K562 (cell line): ENCODE measurements at regions not wholly inside any gene's neighbourhood (a gene's known extent, or its start where the extent isn't known, plus 50 kb on each side); places are given as distances from the start of the nearest gene placed in this dataset.

Source experiments
- ATAC-seq: fragments of 200-7000 bp; cut with Tn5 transposase; 3 replicates; pipeline ENCODE4 v1.9.1; 2020; ENCODE audit warnings: moderate library complexity
- BruUV-seq: library from RNA; stranded (reverse); fragments of 400-500 nt; replicated peaks from 2 replicates; lab custom pipeline; 2021; lab: Mats Ljungman, UMichigan
- CTCF ChIA-PET: fragments of 300-600 bp; formaldehyde crosslinking; extraction: SDS; loops from one replicate; lab custom pipeline; 2021; ENCODE audit warnings: low intra/inter-chr PET ratio; lab: Yijun Ruan, JAX
- POLR2A ChIA-PET: fragments of 300-600, 350-650 bp; sonication (Branson Sonifier 250); formaldehyde crosslinking; extraction: SDS; loops from one replicate; lab custom pipeline; 2021; ENCODE audit warnings: antibody characterized with exemption, inconsistent platforms; lab: Yijun Ruan, JAX
- DNase-seq, 4 experiments: peaks; one replicate each; pipeline versions ENCODE4 v3.0.0 to v3.0.0-alpha.2; 2011 to 2018; ENCODE audit warnings: low spot score in 3 of 4, mixed read lengths in 3 of 4; ENCODE audit errors: extremely low read depth in 1 of 4
- FAIRE-seq: peaks from 2 replicates; lab custom pipeline; 2011; peaks lifted over from hg19 to GRCh38; lab: Jason Lieb, UNC
- H2AFZ ChIP-seq: 2 replicates; pipeline ENCODE4 v1.6.0; 2011; ENCODE audit warnings: low read depth, low read length, control low read depth, inconsistent platforms
- H3K27ac ChIP-seq: fragments of 200-600 bp; 3 replicates; pipeline ENCODE4 v1.8.0; 2011; ENCODE audit warnings: low read depth, mild to moderate bottlenecking, control low read depth, inconsistent platforms, low read length, moderate library complexity, mixed read lengths; ENCODE audit errors: extremely low read depth
- H3K27me3 ChIP-seq, 2 experiments: fragments of 300-600 bp in 1 of 2; 2 replicates in 1 of 2; 3 replicates in 1 of 2; pipeline versions ENCODE4 v1.6.0 to v1.8.0; 2011; ENCODE audit warnings: inconsistent platforms in 2 of 2, low read length in 2 of 2, mild to moderate bottlenecking in 1 of 2, mixed read lengths in 1 of 2, moderate library complexity in 1 of 2; ENCODE audit not compliant: control insufficient read depth in 2 of 2, insufficient read depth in 2 of 2
- H3K36me3 ChIP-seq: fragments of 300-600 bp; 3 replicates; pipeline ENCODE4 v1.8.0; 2011; ENCODE audit warnings: mild to moderate bottlenecking, low read length, inconsistent platforms; ENCODE audit not compliant: control insufficient read depth, insufficient read depth
- H3K4me1 ChIP-seq, 2 experiments: fragments of 200-600 bp in 1 of 2; replicated peaks in 1 of 2; 2 replicates in 1 of 2; 3 replicates in 1 of 2; pipeline versions ENCODE4 v1.5.1 to v1.8.0; 2011; ENCODE audit warnings: inconsistent platforms in 2 of 2, low read length in 2 of 2, mild to moderate bottlenecking in 1 of 2, mixed read lengths in 1 of 2, moderate library complexity in 1 of 2; ENCODE audit not compliant: control insufficient read depth in 2 of 2, insufficient read depth in 2 of 2
- H3K4me2 ChIP-seq: 2 replicates; pipeline ENCODE4 v1.6.1; 2011; ENCODE audit warnings: low read length, control low read depth, inconsistent platforms, mixed read lengths; ENCODE audit not compliant: insufficient read depth
- H3K4me3 ChIP-seq: fragments of 200-600 bp; sonication (generic), shearing (Covaris generic); 2 replicates; pipeline ENCODE4 v1.5.1; 2016; ENCODE audit warnings: control low read depth, inconsistent platforms
- H3K79me2 ChIP-seq: fragments of 200-600 bp; 3 replicates; pipeline ENCODE4 v1.8.0; 2011; ENCODE audit warnings: low read length, inconsistent platforms; ENCODE audit not compliant: control insufficient read depth, insufficient read depth
- H3K9ac ChIP-seq, 2 experiments: 2 replicates each; pipeline versions ENCODE4 v1.6.0 to v1.6.1; 2011; ENCODE audit warnings: low read depth in 2 of 2, low read length in 2 of 2, control low read depth in 1 of 2, inconsistent platforms in 1 of 2, mild to moderate bottlenecking in 1 of 2, mixed read lengths in 1 of 2; ENCODE audit not compliant: insufficient read depth in 1 of 2
- H3K9me1 ChIP-seq: one replicate; pipeline ENCODE4 v1.6.0; 2011; ENCODE audit warnings: inconsistent platforms, mild to moderate bottlenecking, low read length, moderate library complexity; ENCODE audit not compliant: control insufficient read depth, insufficient read depth
- H3K9me3 ChIP-seq: replicated peaks from 2 replicates; pipeline ENCODE4 v1.5.1; 2011; ENCODE audit warnings: low read depth, low read length, inconsistent platforms; ENCODE audit not compliant: control insufficient read depth, insufficient read depth
- H4K20me1 ChIP-seq: replicated peaks from 2 replicates; pipeline ENCODE4 v1.6.1; 2011; ENCODE audit warnings: low read length, inconsistent platforms, mixed read lengths; ENCODE audit not compliant: control insufficient read depth, insufficient read depth
- ATF3 ChIP-seq, 2 experiments: fragments of 450-650 bp in 1 of 2; sonication (generic) in 1 of 2; formaldehyde crosslinking in 1 of 2; IDR thresholded peaks in 1 of 2; conservative IDR thresholded peaks in 1 of 2; 2 replicates each; pipeline versions ENCODE4 v1.6.1 to v1.8.1; 2016 to 2023; ENCODE audit warnings: mild to moderate bottlenecking in 2 of 2, moderate library complexity in 2 of 2, inconsistent platforms in 1 of 2, missing genetic modification reagents in 1 of 2
- CEBPB ChIP-seq: fragments of 450-650 bp; IDR thresholded peaks from 2 replicates; pipeline ENCODE4 v1.6.1; 2016; ENCODE audit warnings: missing genetic modification characterization, missing compliant biosample characterization
- CEBPG ChIP-seq, 3 experiments: fragments of 200-800 bp in 1 of 3; sonication (Bioruptor generic) in 1 of 3; sonication (generic) in 1 of 3; formaldehyde crosslinking in 1 of 3; IDR thresholded peaks in 2 of 3; conservative IDR thresholded peaks in 1 of 3; 2 replicates each; pipeline versions ENCODE4 v1.6.1 to v1.8.0; 2016 to 2022; ENCODE audit warnings: missing compliant biosample characterization in 2 of 3, missing genetic modification characterization in 2 of 3, mild to moderate bottlenecking in 1 of 3, missing genetic modification reagents in 1 of 3
- FOSL1 ChIP-seq: fragments of 200-800 bp; sonication (Bioruptor generic); conservative IDR thresholded peaks from 2 replicates; pipeline ENCODE4 v1.6.1; 2016; ENCODE audit warnings: missing genetic modification characterization, missing compliant biosample characterization
- NR1H2 ChIP-seq: sonication (generic); formaldehyde crosslinking; IDR thresholded peaks from 2 replicates; pipeline ENCODE4 v1.4.0; 2020; ENCODE audit warnings: mild to moderate bottlenecking, missing genetic modification reagents
- TRIM28 ChIP-seq: fragments of 450-650 bp; IDR thresholded peaks from 2 replicates; pipeline ENCODE4 v1.6.1; 2017
- U2AF2 ChIP-seq: fragments of 200-400 bp; formaldehyde crosslinking; optimal IDR thresholded peaks from 2 replicates; pipeline ENCODE3; 2017; ENCODE audit warnings: low read depth, mild to moderate bottlenecking, low read length
- ZBTB7A ChIP-seq: IDR thresholded peaks from 2 replicates; pipeline ENCODE4 v1.6.1; 2011; ENCODE audit warnings: low read depth, mild to moderate bottlenecking, low read length, moderate library complexity, borderline replicate concordance; ENCODE audit not compliant: control insufficient read depth
- ZKSCAN8 ChIP-seq: fragments of 200-800 bp; sonication (Bioruptor generic); IDR thresholded peaks from 2 replicates; pipeline ENCODE4 v1.6.1; 2016; ENCODE audit warnings: missing genetic modification characterization, missing compliant biosample characterization
- WGBS: fragments of 100-300 bp; shearing (Covaris generic); methylation state at CpG from one replicate; pipeline ENCODE4 v1.1.6; 2016; ENCODE audit warnings: low coverage, mixed read lengths; ENCODE audit not compliant: insufficient coverage; ENCODE audit errors: missing lambda C conversion rate; 5-methylcytosine and 5-hydroxymethylcytosine counted together
- in situ Hi-C: fragments of 300-500 bp; cut with MboI; formaldehyde crosslinking; loops from 4 replicates; pipeline ENCODE4 v1.15.0; 2018; ENCODE audit warnings: inconsistent platforms, mixed read lengths
- intact Hi-C: fragments of 100-400 bp; cut with micrococcal nuclease; formaldehyde crosslinking; loops from 2 replicates; pipeline ENCODE4 v1.14.2; 2022

- intact Hi-C loops (no loop called here), in situ Hi-C loops (no loop called here)
- peak overlapping the region; percentile 60 for H2AFZ ChIP-seq
- H3K4me1 ChIP-seq = peaks cover 0 to 5% of the 10 kb centered on the region in 2 experiments; a peak in 2 of 5 replicates
- no peaks in the 10 kb centered on the region for H3K27me3 ChIP-seq
- H3K36me3 ChIP-seq = no peaks in the 10 kb centered on the region
- POLR2A ChIA-PET = interaction anchor here (0.8 kb wide), 1 partner anchor 11 kb away, joined by 3 read pairs; no protein-coding TSS in a partner anchor
- peak; percentile 42; the same call in 1 of the 2 replicates for TF ChIP-seq CEBPG (CRISPR knock-in tag; IDR thresholded peaks at IDR 0.05)
- TF ChIP-seq CEBPG (tag; conservative IDR thresholded peaks at IDR 0.05 in 1 of 2, IDR thresholded peaks at IDR 0.05 in 1 of 2) = peak; percentile 81 to 86
- TF ChIP-seq TRIM28 = no peak
- no peak for TF ChIP-seq ZBTB7A
- peak; percentile 74 for TF ChIP-seq ATF3 (IDR thresholded peaks at IDR 0.05)
- no peak for TF ChIP-seq ATF3 (CRISPR knock-in tag; conservative IDR thresholded peaks at IDR 0.05)
- TF ChIP-seq NR1H2 (CRISPR knock-in tag) = no peak
- TF ChIP-seq FOSL1 (tag) = 0 out of 2 replicates have a peak, but pooled peaks have one; percentile 18
- no peak for TF ChIP-seq U2AF2
- peak; percentile 81 for TF ChIP-seq CEBPB (tag)
- TF ChIP-seq ZKSCAN8 (CRISPR knock-in tag) = no peak
- peak overlapping the region; percentile 6; the same call in 1 of the 2 replicates for H3K4me2 ChIP-seq
- peaks cover 5% of the 10 kb centered on the region for H3K9me3 ChIP-seq
- H3K79me2 ChIP-seq = no peaks in the 10 kb centered on the region
- DNase-seq = no peak
- no peak overlapping the region for H3K4me3 ChIP-seq
- peak; percentile 90 for ATAC-seq
- FAIRE-seq = peak; percentile 11
- no TSS peak for BruUV-seq
- H3K27ac ChIP-seq = no peak overlapping the region; the same call in 2 of the 3 replicates
- WGBS = 27% methylated on average over 11 of the region's 11 CpGs
- CTCF ChIA-PET = no interaction called here
- H3K9ac ChIP-seq = no peak overlapping the region
- H3K9me1 ChIP-seq = no peaks in the 10 kb centered on the region
- no peaks in the 10 kb centered on the region for H4K20me1 ChIP-seq
Observed at GRCh38 chr1:172909606-172910326, 141.0 kb downstream of the TNFSF18 start.
